MG63 (cell line): ENCODE measurements at regions not wholly inside any gene's neighbourhood (a gene's known extent, or its start where the extent isn't known, plus 50 kb on each side); places are given as distances from the start of the nearest gene placed in this dataset.

Source experiments
- DNase-seq: peaks from one replicate; pipeline ENCODE4 v3.0.0-alpha.2; 2020
- H3K27me3 ChIP-seq: fragments of 250-450 bp; sonication (Bioruptor Pico); 2 replicates; pipeline ENCODE4 v1.5.1; 2020; ENCODE audit warnings: mild to moderate bottlenecking, moderate library complexity
- H3K36me3 ChIP-seq: fragments of 250-450 bp; sonication (Bioruptor Pico); 2 replicates; pipeline ENCODE4 v1.5.1; 2020; ENCODE audit warnings: mild to moderate bottlenecking, moderate library complexity
- H3K4me3 ChIP-seq: fragments of 250-450 bp; sonication (Bioruptor Pico); 2 replicates; pipeline ENCODE4 v1.5.1; 2020; ENCODE audit warnings: mild to moderate bottlenecking, moderate library complexity
- H3K9me3 ChIP-seq: fragments of 250-450 bp; sonication (Bioruptor Pico); 2 replicates; pipeline ENCODE4 v1.5.1; 2020; ENCODE audit warnings: mild to moderate bottlenecking, moderate library complexity

DNA sequence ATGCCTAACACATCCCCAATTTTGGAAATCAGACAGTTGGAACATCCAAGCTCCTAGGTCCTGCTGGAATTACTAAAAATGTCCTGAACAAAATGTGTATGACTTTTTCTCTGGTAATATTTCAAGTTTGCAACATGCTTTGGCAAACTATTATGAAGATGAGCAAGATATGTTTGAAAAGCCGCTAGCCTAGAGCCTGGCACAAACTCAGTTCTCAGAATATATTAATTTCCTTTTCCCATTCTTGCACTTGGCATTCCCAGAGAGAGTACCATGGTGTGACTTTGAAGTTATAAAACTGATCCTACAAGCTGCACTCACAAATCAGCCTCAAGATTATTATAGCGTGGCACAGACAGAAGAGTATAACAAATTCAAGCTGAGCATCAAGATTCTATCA is 1031.1 kb downstream of the NTRK3 start:
- Histone ChIP-seq H3K36me3 (no peaks in the 10 kb centered on the region), H3K9me3 (no peaks in the 10 kb centered on the region), H3K27me3 (no peaks in the 10 kb centered on the region), H3K4me3 (no peak overlapping the region)
- DNase-seq: no peak

- DNase-seq: peak; percentile 57
- H3K4me3 ChIP-seq: no peak overlapping the region
Observed at GRCh38 chr15:87224404-87224803, 1032.1 kb downstream of the NTRK3 start.

DNA sequence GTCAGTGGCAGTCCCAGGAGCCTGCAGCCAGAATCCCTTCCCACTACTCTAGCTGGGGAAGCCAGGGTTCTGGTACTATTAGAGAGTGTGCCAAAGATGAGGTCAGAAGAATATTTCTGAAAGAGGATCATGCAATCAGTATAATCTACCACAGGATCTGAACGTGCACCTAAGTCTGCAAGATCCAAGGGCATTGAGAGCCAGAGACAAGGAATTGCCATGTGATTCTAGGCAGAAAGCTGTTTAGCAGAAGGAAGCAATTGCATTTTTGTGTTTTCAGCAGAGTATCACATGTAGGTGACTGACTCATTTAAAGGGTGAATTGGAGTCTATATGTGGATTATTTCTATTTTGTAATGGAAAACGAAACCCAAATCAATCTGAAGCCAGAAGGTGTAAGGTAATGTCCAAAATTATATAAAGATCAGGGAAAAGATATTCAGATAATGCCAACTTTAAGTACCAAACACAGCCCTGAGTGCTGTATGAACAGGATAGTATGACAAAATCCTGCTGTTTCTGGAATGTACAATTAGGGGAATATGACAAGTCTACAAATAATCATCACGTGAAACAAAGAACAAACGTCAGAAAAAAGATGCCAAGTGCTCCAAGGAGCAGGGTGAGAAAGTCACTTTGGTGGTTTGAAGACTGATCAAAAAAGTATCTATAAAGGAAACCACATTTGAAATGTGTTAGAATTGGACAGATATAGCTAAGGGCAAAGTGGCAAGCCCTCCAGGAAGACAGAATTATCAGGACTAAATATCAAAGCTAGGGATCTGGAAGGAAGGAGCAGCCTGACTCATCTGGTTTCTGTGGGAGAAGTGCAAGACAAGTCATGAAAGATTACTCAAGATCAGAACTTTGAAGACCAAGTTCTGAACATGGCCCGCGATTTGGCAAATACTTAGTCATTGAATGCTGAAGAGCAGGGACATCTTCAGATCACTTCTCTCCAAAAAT is 1036.6 kb downstream of the NTRK3 start:
- H3K9me3 ChIP-seq: no peaks in the 10 kb centered on the region
- DNase-seq: peak; percentile 38
- H3K27me3 ChIP-seq: no peaks in the 10 kb centered on the region
- no peak overlapping the region for H3K4me3 ChIP-seq
- no peaks in the 10 kb centered on the region for H3K36me3 ChIP-seq

More at GRCh38 chr15:87224404-87224803, 1032.1 kb downstream of the NTRK3 start:
- H3K36me3 ChIP-seq: no peaks in the 10 kb centered on the region
- H3K9me3 ChIP-seq: no peaks in the 10 kb centered on the region
- H3K27me3 ChIP-seq: no peaks in the 10 kb centered on the region

DNA sequence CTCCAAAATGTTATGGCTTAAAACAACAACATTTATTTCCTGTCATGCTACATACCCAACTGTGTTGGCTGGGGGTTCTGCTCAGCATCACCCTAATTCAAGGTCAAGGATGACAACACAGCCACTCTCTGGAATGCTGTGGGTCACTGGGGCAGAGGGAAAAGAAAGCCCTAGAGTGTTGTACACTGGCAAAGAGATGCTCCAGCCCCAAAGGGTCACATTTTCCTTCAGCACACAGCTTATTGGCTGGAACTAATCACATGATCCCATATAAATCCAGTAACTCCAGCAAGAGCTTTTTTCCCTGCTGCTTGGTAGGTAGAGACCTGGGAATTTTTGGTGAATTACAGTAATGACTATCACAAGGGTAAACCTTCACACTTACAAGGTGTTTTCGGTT is 1041.4 kb downstream of the NTRK3 start:
- DNase-seq: no peak
- Histone ChIP-seq H3K4me3 (no peak overlapping the region), H3K36me3 (no peaks in the 10 kb centered on the region)

DNA sequence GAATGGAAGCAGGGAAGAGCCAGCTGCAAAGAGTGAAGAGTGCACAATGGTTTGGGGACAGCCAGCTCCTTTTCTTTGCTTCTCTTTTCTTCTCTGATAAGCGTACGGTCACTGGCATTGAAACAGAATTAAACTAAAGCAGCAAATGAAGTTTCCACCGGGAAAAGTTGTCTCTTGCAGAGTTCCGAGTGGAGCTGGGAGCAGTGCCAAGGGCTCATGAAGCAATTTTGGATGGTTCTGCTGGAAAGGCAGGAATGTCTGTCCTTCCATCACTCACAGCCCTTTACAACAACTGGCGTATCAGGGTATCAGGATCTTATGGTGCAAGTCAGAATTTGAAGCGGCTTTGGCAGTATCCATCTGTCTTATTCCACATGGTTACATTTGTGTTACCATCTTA is 1042.9 kb downstream of the NTRK3 start:
- Histone ChIP-seq H3K27me3 (no peaks in the 10 kb centered on the region), H3K36me3 (no peaks in the 10 kb centered on the region), H3K9me3 (no peaks in the 10 kb centered on the region), H3K4me3 (no peak overlapping the region)
- DNase-seq: no peak

More for the DNA sequence above, 1041.4 kb downstream of the NTRK3 start:
- H3K27me3 ChIP-seq: no peaks in the 10 kb centered on the region
- H3K9me3 ChIP-seq: no peaks in the 10 kb centered on the region

- Histone ChIP-seq H3K36me3 (no peaks in the 10 kb centered on the region), H3K9me3 (no peaks in the 10 kb centered on the region), H3K27me3 (no peaks in the 10 kb centered on the region), H3K4me3 (no peak overlapping the region)
- no peak for DNase-seq
Observed at GRCh38 chr15:87212041-87212440, 1044.5 kb downstream of the NTRK3 start.

GRCh38 chr15:87211547-87211946 is 1045.0 kb downstream of the NTRK3 start:
- H3K4me3 ChIP-seq: no peak overlapping the region
- no peaks in the 10 kb centered on the region for H3K36me3 ChIP-seq
- DNase-seq: no peak
- no peaks in the 10 kb centered on the region for H3K27me3 ChIP-seq
- no peaks in the 10 kb centered on the region for H3K9me3 ChIP-seq

- DNase-seq: no peak
- Histone ChIP-seq H3K9me3 (no peaks in the 10 kb centered on the region; the same call in 1 of the 2 replicates), H3K36me3 (no peaks in the 10 kb centered on the region), H3K27me3 (no peaks in the 10 kb centered on the region), H3K4me3 (no peak overlapping the region)
Observed at GRCh38 chr15:87209891-87210689, 1046.4 kb downstream of the NTRK3 start.

DNA sequence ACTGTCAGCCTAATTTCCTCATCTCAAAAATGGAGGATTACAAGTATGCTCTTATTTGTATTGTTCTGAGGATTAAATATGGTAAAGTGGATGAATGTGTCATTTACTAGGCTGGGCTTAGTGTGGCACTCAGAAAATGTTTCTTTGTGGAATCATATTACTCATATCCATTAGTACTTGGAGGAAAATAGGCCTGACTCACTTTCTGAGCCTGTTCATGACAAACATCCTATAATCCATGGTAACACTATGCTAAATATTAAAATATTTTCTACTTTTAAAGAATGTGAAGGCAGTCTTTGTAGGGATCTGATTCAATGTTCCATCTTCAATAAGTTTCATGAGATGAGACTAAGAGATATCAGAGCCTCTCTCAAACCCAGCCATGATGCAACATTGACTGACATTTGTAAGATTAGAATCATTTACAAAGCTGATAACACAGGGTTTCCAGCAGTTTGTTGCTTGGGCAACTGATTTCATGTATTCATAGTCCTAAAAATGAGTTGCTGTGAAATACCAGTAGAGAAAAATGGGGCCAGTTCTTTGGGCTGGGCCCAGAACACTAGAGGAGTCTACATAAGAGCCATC is 1048.5 kb downstream of the NTRK3 start:
- Histone ChIP-seq H3K4me3 (no peak overlapping the region), H3K27me3 (no peaks in the 10 kb centered on the region), H3K9me3 (no peaks in the 10 kb centered on the region; the same call in 1 of the 2 replicates), H3K36me3 (no peaks in the 10 kb centered on the region)
- DNase-seq: no peak

DNA sequence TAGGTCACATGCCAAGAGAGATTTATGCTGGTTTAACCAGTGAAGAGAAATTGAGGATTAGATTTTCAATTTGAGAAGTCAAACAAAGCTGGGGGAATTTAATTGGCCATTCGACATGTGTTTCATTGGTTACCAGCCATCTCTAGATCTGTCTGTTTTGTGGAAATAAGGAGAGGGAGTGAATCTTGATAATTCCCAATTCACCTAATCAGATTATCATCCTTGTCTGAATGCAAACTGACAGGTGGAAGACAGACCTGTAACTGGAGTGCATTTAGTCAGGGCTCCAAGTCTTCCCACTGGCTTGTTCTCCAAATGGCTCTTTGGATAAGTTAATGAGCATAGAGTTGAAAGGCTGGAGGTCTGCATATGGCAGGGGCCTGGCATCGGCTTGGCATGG is 1049.3 kb downstream of the NTRK3 start:
- H3K9me3 ChIP-seq: no peaks in the 10 kb centered on the region; the same call in 1 of the 2 replicates
- H3K4me3 ChIP-seq: no peak overlapping the region
- H3K27me3 ChIP-seq: no peaks in the 10 kb centered on the region
- no peaks in the 10 kb centered on the region for H3K36me3 ChIP-seq
- no peak for DNase-seq

DNA sequence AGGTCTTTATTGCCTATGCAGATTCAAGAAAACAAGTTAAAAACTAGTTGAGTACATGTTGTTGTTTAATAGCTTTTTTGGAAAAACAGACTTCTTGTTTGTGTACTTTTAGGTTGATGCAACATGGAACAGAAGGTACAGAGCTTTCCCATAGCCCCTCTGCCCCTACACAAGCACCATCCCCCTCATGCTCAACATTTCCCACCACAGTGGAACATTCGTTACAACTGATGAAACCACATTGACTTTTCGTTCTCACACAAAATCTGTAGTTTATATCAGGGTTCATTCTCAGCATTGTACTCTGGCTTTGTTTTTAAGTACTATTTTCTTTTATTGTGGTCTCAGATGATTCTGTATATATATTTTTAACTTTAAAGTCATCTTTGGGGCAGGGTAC is 1054.6 kb downstream of the NTRK3 start:
- no peaks in the 10 kb centered on the region for H3K36me3 ChIP-seq
- no peak overlapping the region for H3K4me3 ChIP-seq
- H3K27me3 ChIP-seq: no peaks in the 10 kb centered on the region
- DNase-seq: no peak
- no peaks in the 10 kb centered on the region; the same call in 1 of the 2 replicates for H3K9me3 ChIP-seq

GRCh38 chr15:87200149-87200548 is 1056.4 kb downstream of the NTRK3 start:
- Histone ChIP-seq H3K27me3 (no peaks in the 10 kb centered on the region), H3K4me3 (no peak overlapping the region), H3K9me3 (no peaks in the 10 kb centered on the region), H3K36me3 (no peaks in the 10 kb centered on the region)
- DNase-seq: no peak

DNA sequence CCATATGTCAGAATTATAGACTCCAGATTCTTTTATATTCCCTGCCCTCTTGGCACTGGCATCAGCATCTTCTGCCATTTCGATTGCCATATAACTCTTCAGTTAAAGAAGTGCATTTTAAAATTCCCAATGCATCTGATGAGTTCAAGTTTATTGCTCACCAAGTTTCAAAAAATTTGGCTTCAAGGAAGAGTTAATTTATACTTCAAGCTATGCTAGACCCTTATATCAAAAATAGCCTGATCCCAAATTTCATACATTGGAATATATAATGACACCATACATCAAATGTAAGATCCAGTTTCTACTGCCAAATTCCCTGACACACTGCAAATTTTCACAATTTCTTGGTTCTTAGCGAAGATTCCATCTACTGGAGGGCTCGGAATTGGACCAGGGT is 1058.6 kb downstream of the NTRK3 start:
- Histone ChIP-seq H3K4me3 (no peak overlapping the region), H3K36me3 (no peaks in the 10 kb centered on the region)
- no peak for DNase-seq

GRCh38 chr15:87196498-87196897 is 1060.0 kb downstream of the NTRK3 start:
- DNase-seq: no peak
- no peak overlapping the region for H3K4me3 ChIP-seq
- H3K9me3 ChIP-seq: no peaks in the 10 kb centered on the region
- H3K36me3 ChIP-seq: no peaks in the 10 kb centered on the region
- H3K27me3 ChIP-seq: no peaks in the 10 kb centered on the region

More for the DNA sequence above, 1058.6 kb downstream of the NTRK3 start:
- no peaks in the 10 kb centered on the region for H3K27me3 ChIP-seq
- no peaks in the 10 kb centered on the region for H3K9me3 ChIP-seq

- Histone ChIP-seq H3K9me3 (no peaks in the 10 kb centered on the region), H3K36me3 (no peaks in the 10 kb centered on the region), H3K4me3 (no peak overlapping the region)
Observed at GRCh38 chr15:87193481-87193880, 1063.1 kb downstream of the NTRK3 start.

GRCh38 chr15:87167706-87168105 is 1088.0 kb downstream of the AGBL1 start:
- Histone ChIP-seq H3K27me3 (no peaks in the 10 kb centered on the region), H3K36me3 (no peaks in the 10 kb centered on the region), H3K9me3 (no peaks in the 10 kb centered on the region), H3K4me3 (no peak overlapping the region)
- DNase-seq: no peak

More at GRCh38 chr15:87193481-87193880, 1063.1 kb downstream of the NTRK3 start:
- H3K27me3 ChIP-seq: no peaks in the 10 kb centered on the region
- no peak for DNase-seq

DNA sequence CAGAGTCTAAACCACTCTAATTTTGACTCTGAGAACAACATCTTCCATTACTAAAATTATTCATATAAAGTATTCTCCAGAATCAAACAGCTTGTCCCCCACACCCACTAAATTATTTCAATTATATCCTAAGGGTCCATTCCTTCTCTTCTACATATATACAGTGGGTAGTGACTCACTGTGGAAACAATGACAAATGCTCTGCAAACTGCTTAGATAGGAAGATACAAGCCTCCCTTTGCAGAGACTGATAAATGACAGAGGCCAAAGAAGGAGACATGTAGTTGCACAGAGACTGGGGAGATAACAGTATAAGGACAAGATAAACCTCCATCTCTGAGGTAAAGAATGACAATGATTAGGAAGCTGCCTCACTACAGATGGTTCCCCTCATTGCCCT is 1087.4 kb downstream of the AGBL1 start:
- DNase-seq: no peak
- no peak overlapping the region for H3K4me3 ChIP-seq

More for the DNA sequence above, 1087.4 kb downstream of the AGBL1 start:
- no peaks in the 10 kb centered on the region for H3K27me3 ChIP-seq
- H3K36me3 ChIP-seq: no peaks in the 10 kb centered on the region
- H3K9me3 ChIP-seq: no peaks in the 10 kb centered on the region
